ENCODE measurements at regions not wholly inside any gene's neighbourhood (a gene's known extent, or its start where the extent isn't known, plus 50 kb on each side); places are given as distances from the start of the nearest gene placed in this dataset.

GRCh38 chr16:51629576-51629975, 478.5 kb upstream of the SALL1 start:
- H3K4me3 ChIP-seq (replicated peaks in 1 of 3; ENCODE audit: insufficient read depth in 1 of 3, low read depth in 2 of 3, low read length in 3 of 3), result no peak overlapping the region
- TF ChIP-seq ELK4 (CRISPR knock-in tag; IDR thresholded peaks at IDR 0.05; ENCODE audit: borderline replicate concordance) (no peak), ZEB1 (IDR thresholded peaks at IDR 0.05; ENCODE audit: insufficient replicate concordance, low read depth) (no peak), MAF1 (CRISPR knock-in tag; IDR thresholded peaks at IDR 0.05; ENCODE audit: borderline replicate concordance) (no peak), PRDM10 (CRISPR knock-in tag; IDR thresholded peaks at IDR 0.05; ENCODE audit: low read depth) (no peak)
- no peaks in the 10 kb centered on the region for H3K4me1 ChIP-seq (ENCODE audit: insufficient read depth, low read length)
- intact Hi-C loops (cut with micrococcal nuclease; ENCODE audit: unreplicated experiment), result no loop called here
- no peaks in the 10 kb centered on the region for H3K27me3 ChIP-seq (ENCODE audit: control insufficient read depth in 1 of 2, insufficient read depth in 2 of 2, low read length in 2 of 2)
- in situ Hi-C loops (cut with HindIII; ENCODE audit: extremely low pct_ligation_motif_present, low pct_unique_long_range_greater_than_20kb), result no loop called here
- no peaks in the 10 kb centered on the region for H3K9me3 ChIP-seq (ENCODE audit: low read length)
- H3K79me2 ChIP-seq (ENCODE audit: insufficient read depth, low read length), result no peaks in the 10 kb centered on the region
- FAIRE-seq (no peak), DNase-seq (ENCODE audit: low spot score) (no peak), ATAC-seq (no peak)
- H3K27ac ChIP-seq (ENCODE audit: extremely low read length, insufficient read depth, low read length), result no peak overlapping the region
- H4K20me1 ChIP-seq (ENCODE audit: insufficient read depth, low read length), result no peaks in the 10 kb centered on the region
- ChIA-PET CTCF (ENCODE audit: low intra/inter-chr PET ratio, low total read pairs) (no interaction called here), POLR2A (no interaction called here)
- WGBS (ENCODE audit: low lambda C conversion rate), result 52% methylated on average over 3 of the region's 3 CpGs
- H2AFZ ChIP-seq (ENCODE audit: low read length), result no peak overlapping the region
- H3K36me3 ChIP-seq (replicated peaks in 1 of 2; ENCODE audit: control insufficient read depth in 1 of 2, insufficient read depth in 2 of 2, low read length in 2 of 2), result no peaks in the 10 kb centered on the region
- H3K4me2 ChIP-seq (ENCODE audit: low read depth, low read length), result no peak overlapping the region
- no TSS peak for BruUV-seq (replicated peaks)
- H3K9ac ChIP-seq (ENCODE audit: insufficient read depth, low read depth, low read length), result no peak overlapping the region
